DMS 273 (cell line): ENCODE measurements at regions not wholly inside any gene's neighbourhood (a gene's known extent, or its start where the extent isn't known, plus 50 kb on each side); places are given as distances from the start of the nearest gene placed in this dataset.
A peak's percentile ranks its signal among the peaks of the same experiment; 100 is the strongest.

Source experiments
- DNase-seq: peaks from one replicate; lab custom pipeline; 2025; ENCODE audit not compliant: unreplicated experiment; lab: John Stamatoyannopoulos, UW

DNA sequence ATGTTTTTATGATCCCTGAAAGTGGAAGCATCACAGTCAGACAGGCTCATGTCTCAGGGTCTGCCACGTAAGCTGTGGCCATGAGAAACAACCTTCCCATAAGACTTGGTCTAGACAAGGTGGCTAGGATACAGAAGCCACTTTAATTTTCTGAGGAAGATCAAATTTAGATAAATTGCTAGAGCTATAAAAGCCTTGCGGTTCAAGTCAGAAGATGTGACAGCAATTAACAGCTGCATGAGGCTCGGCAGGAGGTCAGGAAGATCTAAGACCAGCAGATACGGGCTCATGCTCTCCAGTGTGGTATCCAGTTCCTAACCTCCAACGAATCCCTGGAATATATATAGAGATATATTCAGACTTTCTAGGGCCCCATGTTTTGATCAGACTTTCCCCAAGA, 577.1 kb downstream of the PLPP3 start:
- no peak for DNase-seq

GRCh38 chr1:56000424-56000823, 578.9 kb downstream of the PLPP3 start:
- no peak for DNase-seq

DNA sequence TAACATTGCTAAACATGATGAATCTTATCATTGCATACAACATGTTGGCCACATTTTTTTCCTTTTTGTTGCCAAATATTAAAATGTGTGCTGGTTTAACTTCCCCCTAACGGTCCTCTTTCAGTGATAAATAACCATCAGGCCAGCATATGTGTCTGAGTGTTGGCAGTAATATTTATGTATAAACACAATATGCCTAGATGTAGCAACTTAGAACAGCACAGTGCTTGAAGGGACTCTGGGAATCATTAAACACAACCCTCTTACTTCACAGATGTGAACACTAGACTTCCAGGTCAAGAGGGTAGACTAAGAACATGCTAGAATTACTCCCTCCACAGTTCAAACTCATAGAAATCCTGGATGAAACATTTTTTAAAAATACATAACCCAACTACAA, 581.8 kb downstream of the PLPP3 start:
- no peak for DNase-seq

- no peak for DNase-seq
These were observed 585.6 kb downstream of the PLPP3 start for GRCh38 chr1:55993646-55994318.

DNA sequence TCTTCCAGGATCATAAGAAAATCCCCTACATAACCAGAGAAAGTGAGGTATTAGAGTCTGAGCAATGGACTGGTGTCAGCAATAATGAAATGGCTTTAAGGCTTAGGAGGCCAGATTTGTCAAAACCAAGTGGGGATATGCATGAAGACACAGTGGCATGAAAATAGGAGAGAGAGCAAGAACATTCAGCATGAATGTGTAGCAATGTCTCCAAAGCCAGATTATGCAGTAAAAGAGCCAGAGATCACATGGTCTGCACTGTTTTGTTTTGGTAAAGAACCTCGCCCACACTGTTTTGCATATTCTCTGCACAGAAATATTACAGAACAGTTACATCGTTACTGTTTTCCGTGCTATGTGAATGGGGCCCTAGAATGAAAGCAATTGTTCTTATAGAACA, 589.4 kb downstream of the PLPP3 start:
- DNase-seq, result no peak

- DNase-seq, result no peak
These were observed 590.4 kb downstream of the PLPP3 start for GRCh38 chr1:55988963-55989452.

DNA sequence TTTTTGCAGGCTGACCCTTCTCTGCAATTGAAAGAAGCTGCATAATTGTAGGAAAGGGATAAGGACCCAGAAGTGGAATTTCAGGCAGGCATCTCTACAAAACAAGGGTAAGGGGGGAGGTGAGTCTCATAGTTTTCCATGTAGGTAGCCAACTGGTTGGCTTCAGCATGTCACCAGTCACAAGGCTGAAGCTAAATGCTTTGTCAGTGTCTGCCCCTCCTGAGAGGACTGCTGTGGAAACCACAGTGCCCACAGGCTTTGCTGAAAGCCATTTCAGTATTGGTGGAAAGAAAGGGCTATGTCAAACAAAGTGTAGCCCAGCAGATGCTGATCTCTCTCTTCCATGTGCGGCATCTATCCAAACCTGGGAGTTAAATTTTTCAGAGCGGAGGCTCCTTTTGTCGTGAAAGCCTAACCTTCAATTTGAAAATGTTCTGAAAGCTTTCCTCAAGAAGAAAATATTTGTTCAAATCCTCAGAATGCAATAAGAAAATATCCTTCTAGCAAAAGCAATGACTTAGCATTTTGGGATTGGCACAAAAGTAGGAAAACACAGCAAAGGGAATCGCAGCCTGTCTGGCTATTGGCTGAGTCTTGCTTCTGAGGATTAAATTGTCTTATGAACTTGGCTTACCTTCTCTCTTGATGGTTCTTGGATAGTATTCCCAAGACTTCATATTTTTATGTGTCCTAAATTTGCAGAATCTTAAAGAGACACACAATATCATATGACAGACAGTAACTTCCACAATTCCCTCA, 591.7 kb downstream of the PLPP3 start:
- no peak for DNase-seq

DNA sequence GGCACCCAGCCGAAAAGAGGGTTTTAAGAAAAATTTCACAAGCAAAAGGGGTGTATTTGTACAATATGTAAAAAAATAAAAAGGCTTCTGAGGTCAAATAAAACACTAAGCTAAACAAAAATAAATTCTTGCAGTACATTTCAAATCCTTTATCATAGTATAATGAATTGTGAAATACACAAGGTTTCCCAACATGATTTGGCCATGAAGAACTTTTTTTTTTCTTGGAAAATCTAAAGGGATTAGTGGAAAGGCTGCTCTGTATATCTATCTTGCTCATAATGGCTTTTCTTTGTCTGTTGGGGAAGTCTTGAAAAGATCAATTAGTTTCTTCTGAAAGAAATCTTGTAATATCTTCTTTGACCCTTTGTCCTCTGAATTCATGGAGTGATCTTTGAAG, 593.4 kb downstream of the PLPP3 start:
- no peak for DNase-seq

DNA sequence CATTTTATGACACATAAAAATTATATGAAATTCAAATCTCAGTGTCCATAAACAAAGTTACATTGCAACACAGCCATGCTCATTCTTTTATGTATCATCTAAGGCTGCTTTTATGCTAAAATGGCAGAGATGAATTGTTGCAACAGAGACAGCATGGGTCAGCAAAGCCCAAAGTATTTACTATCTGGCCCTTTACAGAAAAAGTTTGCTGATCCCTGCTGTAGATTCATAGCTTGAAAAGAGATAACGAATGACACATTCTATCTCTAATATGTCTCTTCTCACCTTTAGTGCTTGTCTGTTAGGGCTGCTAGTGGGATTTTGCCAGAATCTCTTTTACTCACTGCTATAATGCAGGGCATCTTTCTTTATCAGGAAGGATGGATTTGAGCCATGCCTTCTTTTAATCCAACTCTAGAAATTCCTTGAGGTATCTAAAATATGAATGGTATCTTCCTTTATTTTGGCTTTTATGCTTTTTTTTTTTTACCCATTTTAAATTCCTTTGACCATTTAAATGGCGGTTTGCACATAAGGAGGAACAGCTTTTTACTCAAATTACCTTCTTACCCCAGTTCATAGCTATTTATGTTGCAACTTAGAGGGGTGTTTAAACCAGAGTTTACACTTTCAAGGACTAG, 598.2 kb downstream of the PLPP3 start:
- DNase-seq, result no peak

DNA sequence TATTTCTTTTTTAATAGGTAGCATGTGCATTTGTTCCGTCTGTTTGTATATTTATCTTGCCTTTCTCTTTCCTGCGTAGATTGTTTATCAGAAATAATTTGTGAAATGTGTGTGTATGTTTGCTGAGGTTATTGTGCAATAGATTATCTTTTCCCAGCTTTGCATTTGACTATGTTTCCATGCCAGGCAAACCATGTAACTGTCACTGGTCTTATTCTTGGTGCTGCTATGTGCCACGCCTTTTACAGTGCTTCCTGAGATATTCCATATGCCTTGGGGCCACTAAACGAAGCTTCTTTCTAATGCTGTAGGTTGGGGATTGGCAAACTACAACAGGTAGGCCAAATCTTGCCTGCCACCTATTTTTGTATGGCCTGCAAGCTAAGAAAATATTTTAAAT, 598.8 kb downstream of the PLPP3 start:
- DNase-seq, result no peak

DNA sequence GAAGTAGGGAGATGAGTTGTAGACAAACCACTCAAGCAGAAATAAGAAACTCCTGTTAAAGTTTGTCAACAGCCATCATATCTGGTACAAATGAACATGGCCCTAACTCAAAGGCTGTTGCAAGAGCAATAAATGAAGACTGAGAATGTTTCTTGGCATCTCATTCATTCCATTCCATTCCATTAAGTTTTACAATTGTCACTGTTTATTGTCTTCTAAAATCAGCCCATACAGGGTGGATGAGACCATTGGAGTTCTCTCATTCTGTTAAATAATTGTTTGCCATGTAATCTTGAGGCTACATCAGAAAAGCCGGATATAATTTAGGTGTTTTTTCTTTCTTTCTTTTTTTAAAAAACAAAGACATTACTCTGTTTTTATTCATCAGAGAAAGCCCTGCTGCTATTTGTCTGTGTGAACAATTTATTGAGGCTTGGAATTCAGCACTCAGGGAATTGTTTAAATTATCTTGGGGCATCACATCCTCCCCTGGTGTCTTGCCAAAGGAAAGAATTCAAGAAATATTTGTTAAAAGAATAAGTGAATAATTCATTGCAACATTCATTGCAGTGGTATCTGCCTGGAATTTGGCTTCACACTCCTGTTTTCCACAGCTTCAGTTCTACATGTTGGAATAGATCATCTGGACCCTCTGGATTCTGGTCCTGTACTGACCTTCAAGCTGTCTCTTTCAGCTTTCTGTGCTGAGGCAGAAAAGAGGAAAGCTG, 604.5 kb downstream of the PLPP3 start:
- DNase-seq, result no peak

DNA sequence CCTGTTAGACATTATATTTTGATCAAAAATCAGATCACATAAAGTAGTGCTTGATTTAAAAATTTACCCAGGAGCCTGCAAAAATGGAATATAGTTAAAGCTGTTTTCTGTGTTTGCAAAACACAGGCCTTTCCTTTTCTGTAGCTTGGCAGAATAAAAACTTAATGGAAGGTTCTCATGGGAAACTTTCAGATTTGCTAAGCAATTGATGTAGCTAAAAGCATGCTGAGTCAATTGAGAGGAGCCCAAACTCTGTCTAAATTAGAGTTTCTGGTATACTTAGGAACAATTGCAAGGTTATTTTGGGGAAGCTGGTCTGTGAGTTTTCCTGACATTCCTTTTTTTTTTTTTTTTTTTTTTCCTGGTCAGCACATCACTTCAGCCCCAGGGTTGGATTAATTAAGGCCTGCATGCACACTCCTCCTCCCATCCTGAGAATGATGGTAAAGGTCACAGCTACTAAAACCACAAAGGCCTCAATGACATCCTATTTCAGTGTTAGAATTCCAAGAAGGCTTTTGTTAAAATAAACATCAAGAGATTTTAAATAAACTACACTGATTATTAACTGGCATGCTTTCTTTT, 608.7 kb downstream of the PLPP3 start:
- no peak for DNase-seq

DNA sequence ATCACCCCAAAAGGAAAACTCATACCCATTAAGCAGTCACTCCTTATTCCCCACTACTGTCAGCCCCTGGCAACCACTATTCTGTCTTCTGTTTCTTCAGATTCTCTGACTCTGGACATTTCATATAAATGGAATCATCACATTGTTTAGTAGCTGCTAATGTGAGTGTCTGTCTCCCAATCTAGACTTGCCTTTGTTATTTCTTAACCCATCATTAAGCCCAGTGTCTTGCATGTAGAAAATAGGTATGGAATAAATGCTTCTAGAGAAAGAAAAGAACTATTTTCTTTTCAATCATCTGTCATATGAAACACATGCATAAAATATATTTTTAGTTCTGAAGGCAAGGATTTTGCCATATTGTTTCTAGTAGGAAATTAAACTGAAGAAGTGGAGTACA, 610.0 kb downstream of the PLPP3 start:
- no peak for DNase-seq

GRCh38 chr1:55968661-55969060, 610.7 kb downstream of the PLPP3 start:
- DNase-seq, result no peak

GRCh38 chr1:55965981-55966461, 613.3 kb downstream of the PLPP3 start:
- no peak for DNase-seq

- no peak for DNase-seq
These were observed 616.9 kb downstream of the PLPP3 start for GRCh38 chr1:55962472-55962871.

DNA sequence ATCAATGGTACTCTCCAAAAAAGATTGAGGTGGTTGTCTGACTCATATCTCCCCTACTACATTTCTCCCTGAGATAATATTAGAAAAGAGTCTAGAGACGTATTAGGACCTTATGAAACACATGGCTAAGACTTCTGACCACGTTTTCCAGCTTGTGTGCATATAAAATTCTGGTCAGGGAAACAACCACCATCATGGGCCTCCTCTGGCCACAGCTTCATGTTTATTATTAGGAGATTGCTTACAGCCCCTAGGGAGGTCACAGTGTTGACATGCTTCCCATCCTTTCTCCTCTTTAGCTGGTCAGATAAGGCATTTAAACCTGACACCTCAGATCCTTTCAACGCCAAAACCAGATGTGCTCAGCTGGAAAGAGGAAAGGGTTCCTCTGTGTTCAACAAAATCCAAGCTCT, 620.2 kb downstream of the PLPP3 start:
- DNase-seq, result no peak

GRCh38 chr1:55958498-55958897, 620.9 kb downstream of the PLPP3 start:
- DNase-seq, result no peak

- peak; percentile 16 for DNase-seq
These were observed 622.1 kb downstream of the PLPP3 start for GRCh38 chr1:55957276-55957675.

DNA sequence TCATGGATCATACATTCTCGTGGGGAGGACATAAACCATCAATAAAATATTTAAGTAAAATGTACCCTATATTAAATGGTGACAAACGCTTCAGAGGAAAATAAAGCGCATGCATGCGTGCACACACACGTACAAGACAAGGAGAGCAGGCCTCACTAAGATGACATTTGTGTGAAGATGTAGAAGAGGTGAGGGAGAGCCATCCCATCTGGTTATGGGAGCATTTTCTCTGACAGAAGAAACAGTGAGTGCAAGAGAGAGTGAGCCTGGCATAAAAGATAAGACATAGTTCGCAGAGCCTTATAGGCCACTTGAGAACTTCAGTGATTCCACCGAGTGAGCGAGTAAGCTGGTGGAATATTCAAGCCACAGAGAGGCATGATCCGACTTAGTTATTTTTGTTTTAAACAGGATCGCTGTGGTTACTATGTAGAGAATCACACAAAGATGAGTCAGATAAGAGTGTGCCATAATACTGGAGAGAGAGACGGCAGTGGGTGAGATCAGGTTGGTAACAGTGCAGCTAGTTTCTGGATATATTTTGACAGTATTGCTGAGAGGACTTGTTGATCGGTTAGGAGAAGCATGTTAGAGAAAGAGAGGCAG, 624.2 kb downstream of the PLPP3 start:
- no peak for DNase-seq

- DNase-seq, result no peak
These were observed 628.1 kb downstream of the PLPP3 start for GRCh38 chr1:55951291-55951690.
